ENCODE measurements at regions not wholly inside any gene's neighbourhood (a gene's known extent, or its start where the extent isn't known, plus 50 kb on each side); places are given as distances from the start of the nearest gene placed in this dataset.

GRCh38 chr15:39462691-39463090 lies 118.2 kb upstream of the THBS1 start:
- intact Hi-C loops (cut with micrococcal nuclease) (no loop called here), dilution Hi-C loops (cut with MboI; ENCODE audit: extremely low pct_ligation_motif_present, low sequenced_read_pairs) (no loop called here)
- Histone ChIP-seq H3K27me3 (ENCODE audit: control insufficient read depth in 2 of 2, insufficient read depth in 2 of 2, low read length in 2 of 2) (no peaks in the 10 kb centered on the region), H3K27ac (ENCODE audit: insufficient read depth, low read depth, low read length) (peak overlapping the region; percentile 71), H3K4me3 (replicated peaks in 1 of 3; ENCODE audit: insufficient read depth in 1 of 3, low read depth in 1 of 3, low read length in 3 of 3) (no peak overlapping the region), H3K9me1 (replicated peaks; ENCODE audit: control insufficient read depth, extremely low read depth, insufficient read depth, low read length) (no peaks in the 10 kb centered on the region), H3K4me2 (ENCODE audit: insufficient read depth, low read length) (peak overlapping the region; percentile 2), H2AFZ (ENCODE audit: low read depth, low read length) (no peak overlapping the region), H3K79me2 (ENCODE audit: control insufficient read depth, insufficient read depth, low read length) (no peaks in the 10 kb centered on the region), H3K36me3 (ENCODE audit: control insufficient read depth in 2 of 2, extremely low read depth in 1 of 2, insufficient read depth in 2 of 2, low read length in 2 of 2) (no peaks in the 10 kb centered on the region), H3K9ac (replicated peaks; ENCODE audit: extremely low read depth, insufficient read depth, low read length) (no peak overlapping the region), H3K4me1 (ENCODE audit: control insufficient read depth, extremely low read depth, insufficient read depth, low read length) (peaks cover 24% of the 10 kb centered on the region), H4K20me1 (replicated peaks; ENCODE audit: control insufficient read depth, extremely low read depth, insufficient read depth, low read length) (no peaks in the 10 kb centered on the region), H3K9me3 (replicated peaks; ENCODE audit: control insufficient read depth, insufficient read depth, low read length) (no peaks in the 10 kb centered on the region)
- POLR2A ChIA-PET, result interaction anchor here (2.3 kb wide), 1 partner anchor 118 kb away, joined by 6 read pairs; the partner anchor contains the start of gene THBS1
- no peak for TF ChIP-seq POLR2AphosphoS5 (IDR thresholded peaks at IDR 0.05; ENCODE audit: insufficient read depth, low read depth, low read length)
- no peak for TF ChIP-seq GATA2 (IDR thresholded peaks at IDR 0.05; ENCODE audit: insufficient read depth, insufficient read length, low read depth, low read length)
- no peak for TF ChIP-seq MYC (IDR thresholded peaks at IDR 0.05; ENCODE audit: low read depth, low read length)
- TF ChIP-seq JUN (IDR thresholded peaks at IDR 0.05; ENCODE audit: borderline replicate concordance, insufficient read depth, insufficient read length, low read depth), result peak; percentile 21
- peak; percentile 74 for TF ChIP-seq FOS (IDR thresholded peaks at IDR 0.05; ENCODE audit: borderline replicate concordance, insufficient read depth, low read length)
- no peak for TF ChIP-seq MAX (IDR thresholded peaks at IDR 0.05; ENCODE audit: insufficient read depth, insufficient read length)
- DNase-seq (ENCODE audit: low read depth, low spot score) (peak; percentile 77), FAIRE-seq (peak; percentile 80)
- BruUV-seq (replicated peaks), result no TSS peak
- CTCF ChIA-PET, result interaction anchor here (0.9 to 1.9 kb wide), 6 partner anchors 13 to 763 kb away, joined by 3 to 6 read pairs (median 3); no protein-coding TSS in a partner anchor

Data from endothelial cell of umbilical vein (primary cell).